ENCODE measurements at regions not wholly inside any gene's neighbourhood (a gene's known extent, or its start where the extent isn't known, plus 50 kb on each side); places are given as distances from the start of the nearest gene placed in this dataset.

DNA sequence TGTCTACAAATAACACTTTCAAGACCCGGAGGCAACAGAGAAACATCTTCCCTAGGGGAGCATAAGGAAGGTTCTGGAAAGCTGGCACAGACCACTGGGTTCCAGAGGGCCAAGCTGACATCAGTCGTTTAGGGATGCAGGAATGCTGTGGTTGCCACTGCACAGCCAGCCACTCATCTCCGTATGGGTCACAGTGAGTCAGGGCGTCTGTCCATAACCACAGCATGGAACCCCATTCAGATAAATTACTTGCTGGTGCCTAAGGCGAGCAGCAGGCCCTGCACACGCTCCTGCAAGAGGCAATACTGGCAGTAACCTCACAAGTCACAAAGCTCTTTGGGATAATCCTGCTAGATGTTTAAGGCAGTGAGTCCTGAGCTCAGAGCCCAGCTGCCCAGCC is 140.9 kb upstream of the UBL3 start:
- no peak for TF ChIP-seq CTCF (conservative IDR thresholded peaks at IDR 0.05)
- TF ChIP-seq EZH2 (IDR thresholded peaks at IDR 0.05; ENCODE audit: low read depth) = no peak

All from PC-9 (cell line).